GM21825 (cell line): ENCODE measurements at regions not wholly inside any gene's neighbourhood (a gene's known extent, or its start where the extent isn't known, plus 50 kb on each side); places are given as distances from the start of the nearest gene placed in this dataset.

Experiments used
- ATAC-seq: cut with Tn5 transposase; IDR thresholded peaks from one replicate; pipeline ENCODE4 v1.9.1; 2021; ENCODE audit warnings: mild to moderate bottlenecking, moderate library complexity; ENCODE audit not compliant: unreplicated experiment

DNA sequence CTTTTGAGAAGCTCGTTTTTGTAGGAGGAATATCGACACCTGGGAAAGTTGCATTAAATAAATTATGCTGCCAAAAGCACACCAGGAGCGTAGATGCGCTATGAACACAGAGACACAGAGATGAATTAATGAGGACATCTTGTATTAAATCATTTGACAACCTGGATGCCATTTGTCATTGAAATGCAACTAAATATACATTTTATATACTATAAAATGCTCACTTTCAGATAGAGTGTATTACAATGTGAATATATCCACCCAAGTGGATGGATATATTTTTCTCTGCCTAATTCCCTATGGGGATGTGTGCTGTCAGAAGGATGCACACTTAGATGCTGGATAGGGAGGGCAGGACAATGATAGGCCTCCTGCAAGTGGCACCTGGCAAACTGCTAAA lies 426.2 kb downstream of the RIT2 start:
- ATAC-seq = no peak
